Spleen (tissue), 11 donors: ENCODE measurements at regions not wholly inside any gene's neighbourhood (a gene's known extent, or its start where the extent isn't known, plus 50 kb on each side); places are given as distances from the start of the nearest gene placed in this dataset.
"Not testable (repeated sequence)": the region's sequence is repeated elsewhere in the genome, so short reads cannot be mapped to it uniquely, and the experiment has no call there.

Experiments
- DNase-seq: peaks from one replicate; pipeline ENCODE4 v3.0.0-alpha.2; 2020
- H3K27ac ChIP-seq, 8 donors: fragments of 200-600 bp; sonication (generic) in 7 of 8; 1 replicate in 4 of 8; 2 replicates in 4 of 8; pipeline versions ENCODE4 v1.5.0 to v1.8.0; 2016 to 2021; ENCODE audit warnings: inconsistent platforms in 4 of 8, mild to moderate bottlenecking in 4 of 8, moderate library complexity in 1 of 8
- H3K27me3 ChIP-seq, 7 donors: fragments of 200-600 bp; sonication (generic) in 6 of 7; replicated peaks in 1 of 7; 1 replicate in 4 of 7; 2 replicates in 3 of 7; pipeline versions ENCODE4 v1.5.0 to v1.8.0; 2016 to 2021; ENCODE audit warnings: inconsistent platforms in 3 of 7, mild to moderate bottlenecking in 1 of 7
- H3K36me3 ChIP-seq, 6 donors: fragments of 200-600 bp; sonication (generic) in 5 of 6; 1 replicate in 4 of 6; 2 replicates in 2 of 6; pipeline versions ENCODE4 v1.5.0 to v1.8.0; 2016 to 2021; ENCODE audit warnings: inconsistent platforms in 2 of 6
- H3K4me1 ChIP-seq, 6 donors: fragments of 200-600 bp; sonication (generic) in 5 of 6; 1 replicate in 3 of 6; 2 replicates in 3 of 6; pipeline versions ENCODE4 v1.5.0 to v1.8.0; 2016 to 2021; ENCODE audit warnings: inconsistent platforms in 3 of 6
- H3K4me3 ChIP-seq, 8 donors: fragments of 200-600 bp; sonication (generic) in 7 of 8; 1 replicate in 4 of 8; 2 replicates in 4 of 8; pipeline versions ENCODE4 v1.5.0 to v1.8.0; 2016 to 2021; ENCODE audit warnings: inconsistent platforms in 4 of 8, mild to moderate bottlenecking in 4 of 8, moderate library complexity in 2 of 8
- H3K9me3 ChIP-seq, 8 donors: fragments of 200-600 bp; sonication (generic) in 7 of 8; 1 replicate in 4 of 8; 2 replicates in 4 of 8; pipeline versions ENCODE4 v1.5.0 to v1.8.0; 2016 to 2021; ENCODE audit warnings: inconsistent platforms in 4 of 8
- CTCF ChIP-seq, 11 experiments: fragments of 200-600 bp in 7 of 11; fragments of 450-650 bp in 4 of 11; sonication (generic) in 4 of 11; IDR thresholded peaks in 8 of 11; conservative IDR thresholded peaks in 3 of 11; 1 replicate in 7 of 11; 2 replicates in 4 of 11; pipeline versions ENCODE4 v1.4.0 to v1.8.0; 2016 to 2021; ENCODE audit warnings: antibody characterized with exemption in 11 of 11, inconsistent platforms in 4 of 11, mild to moderate bottlenecking in 1 of 11
- POLR2A ChIP-seq, 3 donors: fragments of 450-650 bp; IDR thresholded peaks; one replicate each; pipeline ENCODE4 v1.5.1; 2017; ENCODE audit warnings: antibody characterized with exemption in 3 of 3, mild to moderate bottlenecking in 1 of 3
- POLR2AphosphoS5 ChIP-seq, 3 donors: sonication (generic); formaldehyde crosslinking; IDR thresholded peaks; one replicate each; pipeline ENCODE4 v1.5.1; 2017; ENCODE audit warnings: antibody characterized with exemption in 3 of 3
- WGBS, 5 donors: extraction: QIAGEN DNeasy Blood & Tissue Kit in 3 of 5; methylation state at CpG; one replicate each; pipeline versions ENCODE4 v1.1.5 to v1.1.7; 2013 to 2018; 5-methylcytosine and 5-hydroxymethylcytosine counted together
- intact Hi-C: fragments of 100-400 bp; cut with DNase I; formaldehyde crosslinking; loops from one replicate; pipeline ENCODE4 v1.15.0; 2023; ENCODE audit warnings: low total_unique reads
- donor health status: healthy with polysubstance abuse.
- donor health status: DM: no; HTN: no; CAD: no; lungs with moderate emphysema.
- donor health status: DM: no; HTN: no; CAD: no.
- donor health status: Bipolar disorder and iron deficiency.
- donor health status: healthy.
- donor health status: DM: no; HTN: no; CAD: no.
- donor health status: DM: yes; HTN: yes; CAD: no.

GRCh38 chr12:131627151-131628022 lies 83.5 kb upstream of the SFSWAP start:
- peak overlapping the region in 3 of 8 donors; percentile 42 to 77 (median 43) for H3K27ac ChIP-seq
- DNase-seq, H3K36me3 ChIP-seq, H3K4me3 ChIP-seq, H3K4me1 ChIP-seq, H3K9me3 ChIP-seq, intact Hi-C loops: not testable (repeated sequence)
- WGBS, 5 donors, result 15 to 41% (median 20%) methylated on average over 11 to 29 of the region's 29 CpGs
- H3K27me3 ChIP-seq, result peaks cover 0 to 24% (median 0%) of the 10 kb centered on the region in 7 donors

- intact Hi-C loops, result no loop called here
- H3K27ac ChIP-seq, result peak overlapping the region in 2 of 8 donors; percentile 43 to 77
- no peaks in the 10 kb centered on the region for H3K4me1 ChIP-seq
- H3K36me3 ChIP-seq, result no peaks in the 10 kb centered on the region
- DNase-seq, result no peak
- peaks cover 0 to 22% (median 0%) of the 10 kb centered on the region in 7 donors for H3K27me3 ChIP-seq
- H3K9me3 ChIP-seq, result no peaks in the 10 kb centered on the region
- no peak overlapping the region for H3K4me3 ChIP-seq
- WGBS, 5 donors, result 78 to 85% (median 80%) methylated on average over 16 to 20 of the region's 20 CpGs
- TF ChIP-seq CTCF (IDR thresholded peaks at IDR 0.05 in 8 of 11, conservative IDR thresholded peaks at IDR 0.05 in 3 of 11) (no peak), POLR2AphosphoS5 (IDR thresholded peaks at IDR 0.05) (no peak), POLR2A (IDR thresholded peaks at IDR 0.05) (no peak)
Observed at GRCh38 chr12:131628023-131628740, 82.7 kb upstream of the SFSWAP start.

- intact Hi-C loops, result no loop called here
- 65 to 81% (median 75%) methylated on average over 16 to 19 of the region's 19 CpGs for WGBS, 5 donors
- no peaks in the 10 kb centered on the region for H3K36me3 ChIP-seq
- TF ChIP-seq POLR2A (IDR thresholded peaks at IDR 0.05) (no peak), POLR2AphosphoS5 (IDR thresholded peaks at IDR 0.05) (no peak)
- no peak overlapping the region for H3K4me3 ChIP-seq
- H3K4me1 ChIP-seq, result no peaks in the 10 kb centered on the region
- no peak overlapping the region for H3K27ac ChIP-seq
- no peaks in the 10 kb centered on the region for H3K9me3 ChIP-seq
- no peak for DNase-seq
- peaks cover 0 to 22% (median 0%) of the 10 kb centered on the region in 7 donors for H3K27me3 ChIP-seq
Observed at GRCh38 chr12:131628766-131629448, 82.0 kb upstream of the SFSWAP start.

GRCh38 chr12:131631230-131631629 lies 79.7 kb upstream of the SFSWAP start:
- Histone ChIP-seq H3K36me3 (no peaks in the 10 kb centered on the region), H3K27ac (no peak overlapping the region), H3K4me3 (no peak overlapping the region), H3K27me3 (peaks cover 0 to 40% (median 0%) of the 10 kb centered on the region in 7 donors), H3K9me3 (no peaks in the 10 kb centered on the region), H3K4me1 (no peaks in the 10 kb centered on the region)
- intact Hi-C loops, result no loop called here
- no peak for DNase-seq
- no peak for TF ChIP-seq POLR2AphosphoS5 (IDR thresholded peaks at IDR 0.05)
- no peak for TF ChIP-seq POLR2A (IDR thresholded peaks at IDR 0.05)
- TF ChIP-seq CTCF (IDR thresholded peaks at IDR 0.05 in 8 of 11, conservative IDR thresholded peaks at IDR 0.05 in 3 of 11), result no peak
- WGBS, 5 donors, result 57 to 98% (median 86%) methylated on average over 2 to 3 of the region's 3 CpGs

GRCh38 chr12:131631889-131632651 lies 78.8 kb upstream of the SFSWAP start:
- H3K27me3 ChIP-seq, result peaks cover 0 to 46% (median 0%) of the 10 kb centered on the region in 7 donors
- DNase-seq, H3K4me3 ChIP-seq, H3K36me3 ChIP-seq, H3K4me1 ChIP-seq, H3K9me3 ChIP-seq, intact Hi-C loops, H3K27ac ChIP-seq: not testable (repeated sequence)
- WGBS, 5 donors, result 70 to 77% (median 72%) methylated on average over 17 to 23 of the region's 23 CpGs

GRCh38 chr12:131632652-131633023 lies 78.3 kb upstream of the SFSWAP start:
- H3K36me3 ChIP-seq, intact Hi-C loops, H3K9me3 ChIP-seq, H3K27ac ChIP-seq, DNase-seq, H3K4me3 ChIP-seq, H3K4me1 ChIP-seq: not testable (repeated sequence)
- H3K27me3 ChIP-seq, result peaks cover 0 to 52% (median 5%) of the 10 kb centered on the region in 7 donors
- 62 to 75% (median 71%) methylated on average over 5 of the region's 5 CpGs for WGBS, 5 donors

- H3K4me3 ChIP-seq, DNase-seq, H3K9me3 ChIP-seq, H3K36me3 ChIP-seq, H3K4me1 ChIP-seq, H3K27ac ChIP-seq, intact Hi-C loops: not testable (repeated sequence)
- 60 to 77% (median 67%) methylated on average over 1 to 9 of the region's 9 CpGs for WGBS, 5 donors
- peaks cover 0 to 52% (median 7%) of the 10 kb centered on the region in 7 donors for H3K27me3 ChIP-seq
Observed at GRCh38 chr12:131633610-131634009, 77.3 kb upstream of the SFSWAP start.
